ENCODE measurements at regions not wholly inside any gene's neighbourhood (a gene's known extent, or its start where the extent isn't known, plus 50 kb on each side); places are given as distances from the start of the nearest gene placed in this dataset.

- H2AFZ ChIP-seq (ENCODE audit: low read depth, low read length) = no peak overlapping the region
- no peaks in the 10 kb centered on the region for H3K9me3 ChIP-seq (ENCODE audit: low read length)
- H3K79me2 ChIP-seq (replicated peaks; ENCODE audit: insufficient read depth, low read length) = no peaks in the 10 kb centered on the region
- no peaks in the 10 kb centered on the region for H3K9me2 ChIP-seq (ENCODE audit: insufficient read depth, low read length)
- no peaks in the 10 kb centered on the region for H3K27me3 ChIP-seq (ENCODE audit: insufficient read depth, low read depth, low read length)
- H3K4me3 ChIP-seq (ENCODE audit: low read length) = no peak overlapping the region
- H3K36me3 ChIP-seq (ENCODE audit: insufficient read depth, low read length) = no peaks in the 10 kb centered on the region
- no peak overlapping the region for H3K9ac ChIP-seq (ENCODE audit: low read length)
- TF ChIP-seq, protein P1, sequence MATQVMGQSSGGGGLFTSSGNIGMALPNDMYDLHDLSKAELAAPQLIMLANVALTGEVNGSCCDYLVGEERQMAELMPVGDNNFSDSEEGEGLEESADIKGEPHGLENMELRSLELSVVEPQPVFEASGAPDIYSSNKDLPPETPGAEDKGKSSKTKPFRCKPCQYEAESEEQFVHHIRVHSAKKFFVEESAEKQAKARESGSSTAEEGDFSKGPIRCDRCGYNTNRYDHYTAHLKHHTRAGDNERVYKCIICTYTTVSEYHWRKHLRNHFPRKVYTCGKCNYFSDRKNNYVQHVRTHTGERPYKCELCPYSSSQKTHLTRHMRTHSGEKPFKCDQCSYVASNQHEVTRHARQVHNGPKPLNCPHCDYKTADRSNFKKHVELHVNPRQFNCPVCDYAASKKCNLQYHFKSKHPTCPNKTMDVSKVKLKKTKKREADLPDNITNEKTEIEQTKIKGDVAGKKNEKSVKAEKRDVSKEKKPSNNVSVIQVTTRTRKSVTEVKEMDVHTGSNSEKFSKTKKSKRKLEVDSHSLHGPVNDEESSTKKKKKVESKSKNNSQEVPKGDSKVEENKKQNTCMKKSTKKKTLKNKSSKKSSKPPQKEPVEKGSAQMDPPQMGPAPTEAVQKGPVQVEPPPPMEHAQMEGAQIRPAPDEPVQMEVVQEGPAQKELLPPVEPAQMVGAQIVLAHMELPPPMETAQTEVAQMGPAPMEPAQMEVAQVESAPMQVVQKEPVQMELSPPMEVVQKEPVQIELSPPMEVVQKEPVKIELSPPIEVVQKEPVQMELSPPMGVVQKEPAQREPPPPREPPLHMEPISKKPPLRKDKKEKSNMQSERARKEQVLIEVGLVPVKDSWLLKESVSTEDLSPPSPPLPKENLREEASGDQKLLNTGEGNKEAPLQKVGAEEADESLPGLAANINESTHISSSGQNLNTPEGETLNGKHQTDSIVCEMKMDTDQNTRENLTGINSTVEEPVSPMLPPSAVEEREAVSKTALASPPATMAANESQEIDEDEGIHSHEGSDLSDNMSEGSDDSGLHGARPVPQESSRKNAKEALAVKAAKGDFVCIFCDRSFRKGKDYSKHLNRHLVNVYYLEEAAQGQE (IDR thresholded peaks at IDR 0.05; ENCODE audit: borderline replicate concordance) = no peak
- TF ChIP-seq RAD21 (conservative IDR thresholded peaks at IDR 0.05) = no peak
- TF ChIP-seq EZH2 (IDR thresholded peaks at IDR 0.05; ENCODE audit: borderline replicate concordance, insufficient read depth, low read length, poor library complexity, severe bottlenecking) = no peak
- TF ChIP-seq SMC3 (conservative IDR thresholded peaks at IDR 0.05; ENCODE audit: poor library complexity) = no peak
- no peak for TF ChIP-seq CTCF (IDR thresholded peaks at IDR 0.05; ENCODE audit: poor library complexity, severe bottlenecking)
- no peak for TF ChIP-seq EP300 (conservative IDR thresholded peaks at IDR 0.05; ENCODE audit: poor library complexity, severe bottlenecking)
- TF ChIP-seq TAF1 (IDR thresholded peaks at IDR 0.05; ENCODE audit: low read depth) = no peak
- TF ChIP-seq POLR2AphosphoS5 (IDR thresholded peaks at IDR 0.05) = no peak
- TF ChIP-seq MXI1 (conservative IDR thresholded peaks at IDR 0.05; ENCODE audit: poor library complexity, severe bottlenecking) = no peak
- no peak overlapping the region for H3K27ac ChIP-seq (ENCODE audit: low read length)
- no peak overlapping the region for H3K4me2 ChIP-seq (ENCODE audit: low read length)
- no peaks in the 10 kb centered on the region for H3F3A ChIP-seq (ENCODE audit: insufficient read depth, low read length, poor library complexity, severe bottlenecking)
- no peaks in the 10 kb centered on the region for H4K20me1 ChIP-seq (ENCODE audit: insufficient read depth)
These were observed 78.7 kb downstream of the HYCC1 start for GRCh38 chr7:22935269-22935668.

- H4K20me1 ChIP-seq (ENCODE audit: insufficient read depth) = no peaks in the 10 kb centered on the region
- no peaks in the 10 kb centered on the region for H3K27me3 ChIP-seq (ENCODE audit: insufficient read depth, low read depth, low read length)
- TF ChIP-seq EP300 (conservative IDR thresholded peaks at IDR 0.05; ENCODE audit: poor library complexity, severe bottlenecking) = no peak
- TF ChIP-seq EZH2 (IDR thresholded peaks at IDR 0.05; ENCODE audit: borderline replicate concordance, insufficient read depth, low read length, poor library complexity, severe bottlenecking) = no peak
- no peak for TF ChIP-seq TAF1 (IDR thresholded peaks at IDR 0.05; ENCODE audit: low read depth)
- no peak for TF ChIP-seq SMC3 (conservative IDR thresholded peaks at IDR 0.05; ENCODE audit: poor library complexity)
- TF ChIP-seq MXI1 (conservative IDR thresholded peaks at IDR 0.05; ENCODE audit: poor library complexity, severe bottlenecking) = no peak
- TF ChIP-seq, protein P1 (IDR thresholded peaks at IDR 0.05; ENCODE audit: borderline replicate concordance) = no peak
- no peak for TF ChIP-seq RAD21 (conservative IDR thresholded peaks at IDR 0.05)
- TF ChIP-seq CTCF (IDR thresholded peaks at IDR 0.05; ENCODE audit: poor library complexity, severe bottlenecking) = no peak
- no peak for TF ChIP-seq POLR2AphosphoS5 (IDR thresholded peaks at IDR 0.05)
- H3K36me3 ChIP-seq (ENCODE audit: insufficient read depth, low read length) = no peaks in the 10 kb centered on the region
- H3K9ac ChIP-seq (ENCODE audit: low read length) = no peak overlapping the region
- no peaks in the 10 kb centered on the region for H3F3A ChIP-seq (ENCODE audit: insufficient read depth, low read length, poor library complexity, severe bottlenecking)
- H3K4me2 ChIP-seq (ENCODE audit: low read length) = no peak overlapping the region
- no peak overlapping the region for H3K4me3 ChIP-seq (ENCODE audit: low read length)
- H3K9me3 ChIP-seq (ENCODE audit: low read length) = no peaks in the 10 kb centered on the region
- no peak overlapping the region for H3K27ac ChIP-seq (ENCODE audit: low read length)
- H3K79me2 ChIP-seq (replicated peaks; ENCODE audit: insufficient read depth, low read length) = no peaks in the 10 kb centered on the region
- no peaks in the 10 kb centered on the region for H3K9me2 ChIP-seq (ENCODE audit: insufficient read depth, low read length)
- no peak overlapping the region for H2AFZ ChIP-seq (ENCODE audit: low read depth, low read length)
These were observed 79.4 kb downstream of the HYCC1 start for GRCh38 chr7:22934473-22935065.

Data from neural cell (in vitro differentiated cells).